Erythroblast (primary cell): ENCODE measurements at regions not wholly inside any gene's neighbourhood (a gene's known extent, or its start where the extent isn't known, plus 50 kb on each side); places are given as distances from the start of the nearest gene placed in this dataset.

Experiments
- GATA1 ChIP-seq: IDR thresholded peaks from 2 replicates; pipeline ENCODE4 v1.6.1; 2011; ENCODE audit warnings: low read depth, mild to moderate bottlenecking, control low read depth, low read length, moderate library complexity
- POLR2A ChIP-seq: IDR thresholded peaks from 2 replicates; pipeline ENCODE4 v1.6.1; 2011; ENCODE audit warnings: mild to moderate bottlenecking, low read length

- TF ChIP-seq POLR2A (no peak), GATA1 (no peak)
These were observed 1340.6 kb downstream of the UQCRFS1 start for GRCh38 chr19:27872370-27872769.
